Mesenchymal stem cell (in vitro differentiated cells and primary cell): ENCODE measurements at regions not wholly inside any gene's neighbourhood (a gene's known extent, or its start where the extent isn't known, plus 50 kb on each side); places are given as distances from the start of the nearest gene placed in this dataset.
"Not testable (repeated sequence)": the region's sequence is repeated elsewhere in the genome, so short reads cannot be mapped to it uniquely, and the experiment has no call there.

Experiments used
- DNase-seq: peaks from one replicate; pipeline ENCODE4 v3.0.0-alpha.2; 2013
- H2AFZ ChIP-seq: one replicate; pipeline ENCODE4 v1.6.1; 2013; ENCODE audit warnings: low read depth, mild to moderate bottlenecking, control low read depth, inconsistent platforms, low read length, moderate library complexity
- H2AK5ac ChIP-seq: 2 replicates; pipeline ENCODE4 v1.6.1; 2013; ENCODE audit warnings: low read length, moderate library complexity, mild to moderate bottlenecking, inconsistent platforms; ENCODE audit not compliant: severe bottlenecking
- H2BK120ac ChIP-seq: one replicate; pipeline ENCODE4 v1.6.1; 2013; ENCODE audit warnings: low read depth, mild to moderate bottlenecking, inconsistent platforms, low read length, moderate library complexity
- H2BK12ac ChIP-seq, 2 experiments: one replicate each; pipeline ENCODE4 v1.6.1; 2013; ENCODE audit warnings: inconsistent platforms in 2 of 2, low read length in 2 of 2, mild to moderate bottlenecking in 2 of 2, moderate library complexity in 2 of 2, control low read depth in 1 of 2
- H2BK15ac ChIP-seq: one replicate; pipeline ENCODE4 v1.6.1; 2013; ENCODE audit warnings: mild to moderate bottlenecking, low read depth, inconsistent platforms; ENCODE audit not compliant: poor library complexity, severe bottlenecking
- H2BK5ac ChIP-seq: 2 replicates; pipeline ENCODE4 v1.6.1; 2013; ENCODE audit warnings: low read depth, mild to moderate bottlenecking, low read length, control low read depth, inconsistent platforms; ENCODE audit not compliant: poor library complexity, severe bottlenecking
- H3K14ac ChIP-seq, 2 experiments: one replicate each; pipeline ENCODE4 v1.6.1; 2013; ENCODE audit warnings: inconsistent platforms in 2 of 2, low read length in 2 of 2, control low read depth in 1 of 2, mild to moderate bottlenecking in 1 of 2, moderate library complexity in 1 of 2
- H3K18ac ChIP-seq, 2 experiments: one replicate each; pipeline ENCODE4 v1.6.1; 2013; ENCODE audit warnings: inconsistent platforms in 2 of 2, low read length in 2 of 2, control low read depth in 1 of 2, low read depth in 1 of 2, mild to moderate bottlenecking in 1 of 2
- H3K23ac ChIP-seq, 2 experiments: one replicate each; pipeline ENCODE4 v1.6.1; 2013; ENCODE audit warnings: inconsistent platforms in 2 of 2, low read length in 2 of 2, mild to moderate bottlenecking in 2 of 2, moderate library complexity in 2 of 2, control low read depth in 1 of 2
- H3K27ac ChIP-seq: 2 replicates; pipeline ENCODE4 v1.5.1; 2013; ENCODE audit warnings: mild to moderate bottlenecking, moderate library complexity, low read length, control low read depth, inconsistent platforms; ENCODE audit not compliant: poor library complexity, severe bottlenecking
- H3K27me3 ChIP-seq, 2 experiments: 2 replicates each; pipeline versions ENCODE4 v1.6.1 to v1.7.0; 2013; ENCODE audit warnings: low read length in 2 of 2, mild to moderate bottlenecking in 2 of 2, moderate library complexity in 2 of 2, control low read depth in 1 of 2, inconsistent platforms in 1 of 2; ENCODE audit not compliant: control insufficient read depth in 1 of 2, insufficient read depth in 1 of 2
- H3K36me3 ChIP-seq, 2 experiments: 2 replicates each; pipeline versions ENCODE4 v1.6.1 to v1.7.0; 2013; ENCODE audit warnings: low read length in 2 of 2, control low read depth in 1 of 2, inconsistent platforms in 1 of 2, low read depth in 1 of 2, mild to moderate bottlenecking in 1 of 2; ENCODE audit not compliant: insufficient read depth in 2 of 2, control insufficient read depth in 1 of 2
- H3K4ac ChIP-seq, 2 experiments: one replicate each; pipeline ENCODE4 v1.6.1; 2013; ENCODE audit warnings: inconsistent platforms in 2 of 2, low read length in 2 of 2, mild to moderate bottlenecking in 2 of 2, moderate library complexity in 2 of 2, control low read depth in 1 of 2, low read depth in 1 of 2
- H3K4me1 ChIP-seq: 2 replicates; pipeline ENCODE4 v1.6.1; 2013; ENCODE audit warnings: low read depth, low read length, control low read depth; ENCODE audit not compliant: control insufficient read depth, insufficient read depth
- H3K4me2 ChIP-seq: 2 replicates; pipeline ENCODE4 v1.6.1; 2013; ENCODE audit warnings: low read length, mild to moderate bottlenecking, inconsistent platforms; ENCODE audit not compliant: poor library complexity, severe bottlenecking
- H3K4me3 ChIP-seq, 2 experiments: 2 replicates each; pipeline versions ENCODE4 v1.5.1 to v1.7.0; 2013; ENCODE audit warnings: low read length in 2 of 2, mild to moderate bottlenecking in 2 of 2, control low read depth in 1 of 2, low read depth in 1 of 2; ENCODE audit not compliant: insufficient read depth in 1 of 2
- H3K79me1 ChIP-seq: replicated peaks from 2 replicates; pipeline ENCODE4 v1.6.1; 2013; ENCODE audit warnings: mild to moderate bottlenecking, control low read depth, low read length, inconsistent platforms; ENCODE audit not compliant: poor library complexity, severe bottlenecking
- H3K9ac ChIP-seq: 2 replicates; pipeline ENCODE4 v1.7.0; 2013; ENCODE audit warnings: mild to moderate bottlenecking, low read length, moderate library complexity
- H3K9me3 ChIP-seq: 2 replicates; pipeline ENCODE4 v1.7.0; 2013; ENCODE audit warnings: mild to moderate bottlenecking, low read length; ENCODE audit not compliant: control insufficient read depth
- H4K8ac ChIP-seq: one replicate; pipeline ENCODE4 v1.6.1; 2013; ENCODE audit warnings: inconsistent platforms, mild to moderate bottlenecking, low read length, moderate library complexity
- H4K91ac ChIP-seq: one replicate; pipeline ENCODE4 v1.6.1; 2013; ENCODE audit warnings: mild to moderate bottlenecking, low read length, inconsistent platforms
- WGBS: methylation state at CpG from one replicate; pipeline ENCODE4 v1.1.7; 2013; ENCODE audit warnings: mixed read lengths; 5-methylcytosine and 5-hydroxymethylcytosine counted together

DNA sequence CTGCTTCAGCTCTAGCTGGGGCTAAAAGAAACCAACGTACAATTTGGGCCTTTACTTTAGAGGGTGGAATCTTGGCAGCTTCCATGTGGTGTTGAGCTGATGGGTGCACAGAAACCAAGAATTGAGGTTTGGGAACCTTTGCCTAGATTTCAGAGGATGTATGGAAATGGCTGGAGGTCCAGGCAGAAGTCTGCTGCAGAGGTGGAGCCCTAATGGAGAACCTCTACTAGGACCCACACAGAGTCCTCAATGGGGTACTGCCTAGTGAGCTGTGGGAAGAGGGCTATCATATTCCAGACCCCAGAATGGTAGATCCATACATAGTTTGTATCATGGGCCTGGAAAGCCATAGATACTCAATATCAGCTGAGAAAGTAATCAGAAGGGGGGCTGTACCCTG, 500.4 kb upstream of the ATP2B1 start:
- no peak for DNase-seq
- no peak overlapping the region for H3K14ac ChIP-seq
- no peak overlapping the region for H2BK5ac ChIP-seq
- no peak overlapping the region for H4K8ac ChIP-seq
- H3K27me3 ChIP-seq, result no peaks in the 10 kb centered on the region
- no peaks in the 10 kb centered on the region for H3K4me1 ChIP-seq
- no peaks in the 10 kb centered on the region for H3K9me3 ChIP-seq
- H2AFZ ChIP-seq, result no peak overlapping the region
- no peak overlapping the region for H4K91ac ChIP-seq
- H3K4ac ChIP-seq, result no peak overlapping the region
- no peak overlapping the region for H3K18ac ChIP-seq
- H3K9ac ChIP-seq, result no peak overlapping the region
- no peak overlapping the region for H2BK12ac ChIP-seq
- no peak overlapping the region for H2BK15ac ChIP-seq
- peak overlapping the region; percentile 28 for H2AK5ac ChIP-seq
- no peak overlapping the region for H3K23ac ChIP-seq
- no peaks in the 10 kb centered on the region for H3K36me3 ChIP-seq
- H2BK120ac ChIP-seq, result no peak overlapping the region
- H3K27ac ChIP-seq, result no peak overlapping the region
- H3K79me1 ChIP-seq, result no peaks in the 10 kb centered on the region
- H3K4me3 ChIP-seq, result no peak overlapping the region
- no peak overlapping the region for H3K4me2 ChIP-seq
- 60% methylated on average over 1 of the region's 1 CpG for WGBS

DNA sequence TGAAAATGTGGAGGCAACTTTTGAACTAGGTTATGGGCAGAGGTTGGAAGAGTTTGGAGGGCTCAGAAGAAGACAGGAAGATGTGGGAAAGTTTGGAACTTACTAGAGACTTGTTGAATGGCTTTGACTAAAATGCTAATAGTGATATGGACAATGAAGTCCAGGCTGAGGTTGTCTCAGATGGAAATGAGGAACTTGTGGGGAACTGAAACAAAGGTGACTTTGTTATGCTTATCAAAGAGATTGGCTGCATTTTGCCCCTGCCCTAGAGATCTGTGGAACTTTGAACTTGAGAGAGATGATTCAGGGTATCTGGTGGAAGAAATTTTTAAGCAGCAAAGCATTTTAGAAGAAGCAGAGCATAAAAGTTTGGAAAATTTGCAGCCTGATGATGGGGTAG, 499.7 kb upstream of the ATP2B1 start:
- not testable (repeated sequence) for DNase-seq, H3K18ac ChIP-seq, H2AK5ac ChIP-seq, H3K4ac ChIP-seq, H3K4me1 ChIP-seq, H3K14ac ChIP-seq, H2BK5ac ChIP-seq, H3K4me3 ChIP-seq, H2BK120ac ChIP-seq, H3K27me3 ChIP-seq, H2BK15ac ChIP-seq, H3K23ac ChIP-seq, H3K36me3 ChIP-seq, H2BK12ac ChIP-seq, H2AFZ ChIP-seq, H3K9me3 ChIP-seq, H3K79me1 ChIP-seq, H4K91ac ChIP-seq, H3K9ac ChIP-seq, H3K4me2 ChIP-seq, H4K8ac ChIP-seq
- H3K27ac ChIP-seq, result peak overlapping the region; percentile 72

DNA sequence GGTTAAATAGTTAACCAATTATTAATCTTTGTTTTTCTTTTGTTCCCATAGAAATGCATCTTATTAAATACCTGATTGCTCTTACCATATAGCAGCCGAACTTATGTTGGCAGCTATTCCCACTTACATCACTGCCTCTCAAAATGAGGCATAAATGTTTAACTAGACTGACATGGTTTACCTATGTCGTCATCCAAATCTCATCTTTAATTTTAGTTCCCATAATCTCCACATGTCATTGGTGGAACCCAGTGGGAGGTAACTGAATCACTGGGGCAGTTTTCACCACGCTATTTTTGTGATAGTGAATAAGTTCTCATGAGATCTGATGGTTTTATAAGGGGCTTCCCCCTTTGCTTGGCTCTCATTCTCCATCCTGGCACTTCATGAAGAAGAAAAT, 499.2 kb upstream of the ATP2B1 start:
- Histone ChIP-seq H3K4ac (no peak overlapping the region), H3K18ac (no peak overlapping the region), H3K9ac (no peak overlapping the region), H3K36me3 (no peaks in the 10 kb centered on the region), H2BK120ac (no peak overlapping the region), H4K8ac (no peak overlapping the region), H3K14ac (no peak overlapping the region), H2BK5ac (no peak overlapping the region), H3K4me3 (no peak overlapping the region), H2AFZ (no peak overlapping the region), H3K27ac (peak overlapping the region; percentile 75), H3K23ac (no peak overlapping the region), H4K91ac (no peak overlapping the region), H3K27me3 (no peaks in the 10 kb centered on the region), H3K79me1 (no peaks in the 10 kb centered on the region), H2BK15ac (no peak overlapping the region), H3K9me3 (no peaks in the 10 kb centered on the region), H2AK5ac (no peak overlapping the region), H2BK12ac (no peak overlapping the region), H3K4me2 (no peak overlapping the region), H3K4me1 (no peaks in the 10 kb centered on the region)
- no peak for DNase-seq
- 96% methylated on average over 1 of the region's 3 CpGs for WGBS

DNA sequence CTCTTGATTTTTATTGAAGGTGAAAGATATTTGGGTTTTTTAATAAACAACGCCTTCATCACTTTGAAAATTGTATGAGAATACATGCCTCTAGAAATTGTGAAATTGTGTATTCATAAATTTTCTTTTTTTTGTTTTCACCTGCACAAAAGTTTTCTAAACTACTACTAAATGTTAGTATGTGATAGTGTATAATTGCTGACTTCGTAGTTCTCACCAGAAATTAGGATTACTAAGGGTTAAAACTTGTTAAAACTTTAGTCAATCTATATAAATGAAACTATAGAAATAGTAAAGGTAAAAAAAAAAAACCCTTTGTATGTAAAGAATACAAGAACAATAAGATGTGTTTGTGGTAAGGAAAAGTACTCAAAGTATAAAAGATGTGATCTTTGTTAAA, 496.5 kb upstream of the ATP2B1 start:
- no CpG with 5 or more reads among the region's 2 CpGs for WGBS
- Histone ChIP-seq H4K91ac (no peak overlapping the region), H3K23ac (no peak overlapping the region), H3K9ac (no peak overlapping the region), H3K36me3 (no peaks in the 10 kb centered on the region), H3K27me3 (no peaks in the 10 kb centered on the region), H2AFZ (no peak overlapping the region), H3K4me2 (no peak overlapping the region), H3K14ac (no peak overlapping the region), H4K8ac (no peak overlapping the region), H3K79me1 (no peaks in the 10 kb centered on the region), H2BK5ac (peak overlapping the region; percentile 31), H3K4me1 (no peaks in the 10 kb centered on the region), H2AK5ac (no peak overlapping the region), H3K4ac (no peak overlapping the region), H3K18ac (no peak overlapping the region), H3K4me3 (no peak overlapping the region), H2BK120ac (no peak overlapping the region), H3K9me3 (no peaks in the 10 kb centered on the region), H2BK12ac (no peak overlapping the region), H2BK15ac (no peak overlapping the region), H3K27ac (no peak overlapping the region)
- no peak for DNase-seq
